Spinal cord (tissue), 9 donors: ENCODE measurements at regions not wholly inside any gene's neighbourhood (a gene's known extent, or its start where the extent isn't known, plus 50 kb on each side); places are given as distances from the start of the nearest gene placed in this dataset.

Experiments
- DNase-seq, 6 donors: peaks; one replicate each; pipeline versions ENCODE4 v3.0.0 to v3.0.0-alpha.2; 2013 to 2015; ENCODE audit warnings: low spot score in 6 of 6, low read depth in 4 of 6
- H3K27ac ChIP-seq: one replicate; pipeline ENCODE4 v1.5.1; 2013; ENCODE audit warnings: low read depth, low read length, control low read depth
- H3K27me3 ChIP-seq: one replicate; pipeline ENCODE4 v1.6.1; 2013; ENCODE audit warnings: low read length; ENCODE audit not compliant: control insufficient read depth, insufficient read depth
- H3K36me3 ChIP-seq: one replicate; pipeline ENCODE4 v1.6.1; 2013; ENCODE audit warnings: low read length; ENCODE audit not compliant: control insufficient read depth, insufficient read depth
- H3K4me1 ChIP-seq: one replicate; pipeline ENCODE4 v1.6.1; 2013; ENCODE audit warnings: low read length; ENCODE audit not compliant: control insufficient read depth, insufficient read depth
- H3K4me3 ChIP-seq: one replicate; pipeline ENCODE4 v1.5.1; 2013; ENCODE audit warnings: low read depth, low read length, control low read depth
- H3K9me3 ChIP-seq: one replicate; pipeline ENCODE4 v1.6.1; 2013; ENCODE audit warnings: low read length; ENCODE audit not compliant: control insufficient read depth, insufficient read depth
- WGBS: methylation state at CpG from one replicate; pipeline ENCODE4 v1.1.5; 2013; ENCODE audit warnings: missing lambda C conversion rate; ENCODE audit not compliant: insufficient coverage; 5-methylcytosine and 5-hydroxymethylcytosine counted together
- donor health status: healthy.

- no peak overlapping the region for H3K4me3 ChIP-seq
- no peak overlapping the region for H3K27ac ChIP-seq
- no peaks in the 10 kb centered on the region for H3K36me3 ChIP-seq
- WGBS: 88% methylated on average over 1 of the region's 3 CpGs
- H3K4me1 ChIP-seq: no peaks in the 10 kb centered on the region
- no peaks in the 10 kb centered on the region for H3K27me3 ChIP-seq
- no peaks in the 10 kb centered on the region for H3K9me3 ChIP-seq
- no peak for DNase-seq
Measured at GRCh38 chr2:177326005-177326404, 61.5 kb upstream of the NFE2L2 start.

- H3K9me3 ChIP-seq: no peaks in the 10 kb centered on the region
- H3K36me3 ChIP-seq: no peaks in the 10 kb centered on the region
- H3K4me1 ChIP-seq: no peaks in the 10 kb centered on the region
- H3K4me3 ChIP-seq: no peak overlapping the region
- no peaks in the 10 kb centered on the region for H3K27me3 ChIP-seq
- no peak for DNase-seq
- no peak overlapping the region for H3K27ac ChIP-seq
Measured at GRCh38 chr2:177326591-177326990, 62.1 kb upstream of the NFE2L2 start.

- no peaks in the 10 kb centered on the region for H3K4me1 ChIP-seq
- H3K9me3 ChIP-seq: no peaks in the 10 kb centered on the region
- no peak overlapping the region for H3K27ac ChIP-seq
- 94% methylated on average over 1 of the region's 1 CpG for WGBS
- H3K27me3 ChIP-seq: no peaks in the 10 kb centered on the region
- no peaks in the 10 kb centered on the region for H3K36me3 ChIP-seq
- DNase-seq: no peak
- H3K4me3 ChIP-seq: no peak overlapping the region
Measured at GRCh38 chr2:177327009-177327408, 62.5 kb upstream of the NFE2L2 start.

- no peak for DNase-seq
- Histone ChIP-seq H3K9me3 (no peaks in the 10 kb centered on the region), H3K4me3 (no peak overlapping the region), H3K36me3 (no peaks in the 10 kb centered on the region), H3K4me1 (no peaks in the 10 kb centered on the region), H3K27me3 (no peaks in the 10 kb centered on the region), H3K27ac (no peak overlapping the region)
- 91% methylated on average over 2 of the region's 2 CpGs for WGBS
Measured at GRCh38 chr2:177328056-177328455, 63.5 kb upstream of the NFE2L2 start.

- no peak for DNase-seq
- no peaks in the 10 kb centered on the region for H3K9me3 ChIP-seq
- WGBS: no CpG with 5 or more reads among the region's 4 CpGs
- no peaks in the 10 kb centered on the region for H3K4me1 ChIP-seq
- H3K4me3 ChIP-seq: no peak overlapping the region
- H3K36me3 ChIP-seq: no peaks in the 10 kb centered on the region
- no peak overlapping the region for H3K27ac ChIP-seq
- H3K27me3 ChIP-seq: no peaks in the 10 kb centered on the region
Measured at GRCh38 chr2:177329064-177329463, 63.5 kb upstream of the AGPS start.

- DNase-seq: peak in 1 of 6 donors; percentile 1
- Histone ChIP-seq H3K36me3 (no peaks in the 10 kb centered on the region), H3K9me3 (no peaks in the 10 kb centered on the region), H3K4me3 (no peak overlapping the region), H3K27me3 (no peaks in the 10 kb centered on the region), H3K4me1 (no peaks in the 10 kb centered on the region), H3K27ac (peak overlapping the region; percentile 37)
- WGBS: 40% methylated on average over 6 of the region's 7 CpGs
Measured at GRCh38 chr2:177331466-177331997, 61.0 kb upstream of the AGPS start.

- 0% methylated on average over 1 of the region's 9 CpGs for WGBS
- Histone ChIP-seq H3K27me3 (no peaks in the 10 kb centered on the region), H3K36me3 (no peaks in the 10 kb centered on the region), H3K4me3 (no peak overlapping the region), H3K27ac (peak overlapping the region; percentile 37), H3K4me1 (no peaks in the 10 kb centered on the region), H3K9me3 (no peaks in the 10 kb centered on the region)
- DNase-seq: peak; percentile 79 to 96 (median 82)
Measured at GRCh38 chr2:177332026-177332991, 60.3 kb upstream of the AGPS start.

- no peak for DNase-seq
- H3K4me1 ChIP-seq: no peaks in the 10 kb centered on the region
- WGBS: 20% methylated on average over 1 of the region's 5 CpGs
- H3K9me3 ChIP-seq: no peaks in the 10 kb centered on the region
- no peak overlapping the region for H3K4me3 ChIP-seq
- H3K27me3 ChIP-seq: no peaks in the 10 kb centered on the region
- H3K36me3 ChIP-seq: no peaks in the 10 kb centered on the region
- H3K27ac ChIP-seq: no peak overlapping the region
Measured at GRCh38 chr2:177332992-177333388, 59.6 kb upstream of the AGPS start.

GRCh38 chr2:177334940-177335543 is 57.5 kb upstream of the AGPS start:
- H3K9me3 ChIP-seq: no peaks in the 10 kb centered on the region
- H3K4me1 ChIP-seq: no peaks in the 10 kb centered on the region
- DNase-seq: peak in 2 of 6 donors; percentile 70 to 77
- H3K4me3 ChIP-seq: no peak overlapping the region
- no CpG with 5 or more reads among the region's 2 CpGs for WGBS
- H3K36me3 ChIP-seq: no peaks in the 10 kb centered on the region
- H3K27me3 ChIP-seq: no peaks in the 10 kb centered on the region
- H3K27ac ChIP-seq: no peak overlapping the region
